HG03097 (cell line): ENCODE measurements at regions not wholly inside any gene's neighbourhood (a gene's known extent, or its start where the extent isn't known, plus 50 kb on each side); places are given as distances from the start of the nearest gene placed in this dataset.
"Not testable (repeated sequence)": the region's sequence is repeated elsewhere in the genome, so short reads cannot be mapped to it uniquely, and the experiment has no call there.

Source experiments
- ATAC-seq: cut with Tn5 transposase; IDR thresholded peaks from one replicate; pipeline ENCODE4 v1.9.1; 2021; ENCODE audit not compliant: unreplicated experiment, low FRiP score

DNA sequence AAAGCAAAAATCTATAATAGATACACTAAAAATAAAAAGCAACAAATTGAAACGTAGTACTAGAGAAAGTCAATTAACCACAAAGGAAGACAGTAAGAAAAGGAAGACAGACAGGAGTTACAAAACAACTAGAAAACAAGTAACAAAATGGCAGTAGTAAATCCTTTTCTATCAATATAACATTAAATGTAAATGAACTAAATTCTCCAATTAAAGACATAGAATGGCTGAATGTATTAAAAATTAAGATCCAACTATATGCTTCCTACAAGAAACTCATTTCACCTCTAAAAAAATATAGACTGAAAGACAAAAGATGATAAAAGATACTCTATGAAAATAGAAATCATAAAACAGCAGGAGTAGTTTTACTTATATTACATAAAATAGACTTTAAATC is 79.1 kb downstream of the CTH start:
- ATAC-seq = no peak

DNA sequence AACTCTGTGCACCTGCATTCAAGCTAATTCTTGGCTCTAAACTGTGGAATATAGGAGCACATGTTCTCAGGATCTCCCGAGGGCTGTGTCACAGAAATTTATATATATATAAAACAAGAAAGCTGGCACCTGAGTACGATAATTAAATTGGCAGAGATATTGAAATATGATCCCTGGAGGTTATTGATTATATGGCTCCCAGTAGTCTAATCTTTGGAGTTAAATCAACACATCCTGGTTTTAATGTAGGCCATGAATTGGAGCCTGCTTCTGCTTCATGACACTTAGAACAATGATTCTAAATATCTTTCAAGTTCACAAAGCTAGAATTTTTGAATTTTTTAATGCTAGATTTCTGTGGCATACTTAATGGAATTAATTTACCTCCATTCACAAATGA is 84.3 kb downstream of the CTH start:
- ATAC-seq = no peak

DNA sequence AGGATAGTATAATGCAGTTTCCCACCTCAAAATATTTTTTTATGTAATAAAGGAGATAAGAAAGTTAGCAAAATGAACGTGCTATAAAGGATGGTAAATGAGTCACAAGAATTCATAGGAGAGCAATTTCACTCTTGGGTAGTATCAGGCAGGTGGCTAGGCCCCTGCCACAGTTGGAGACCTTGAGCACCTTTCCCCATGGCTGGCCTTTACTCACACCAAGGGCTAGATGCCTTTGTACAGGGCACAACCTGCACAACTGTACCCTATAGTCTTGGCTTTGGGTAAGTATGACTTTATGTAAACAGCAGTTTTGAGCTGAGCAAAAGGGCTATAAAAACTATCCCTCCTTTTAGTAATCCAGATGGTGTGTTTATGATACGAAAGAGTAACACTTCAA is 85.1 kb downstream of the CTH start:
- ATAC-seq = no peak

DNA sequence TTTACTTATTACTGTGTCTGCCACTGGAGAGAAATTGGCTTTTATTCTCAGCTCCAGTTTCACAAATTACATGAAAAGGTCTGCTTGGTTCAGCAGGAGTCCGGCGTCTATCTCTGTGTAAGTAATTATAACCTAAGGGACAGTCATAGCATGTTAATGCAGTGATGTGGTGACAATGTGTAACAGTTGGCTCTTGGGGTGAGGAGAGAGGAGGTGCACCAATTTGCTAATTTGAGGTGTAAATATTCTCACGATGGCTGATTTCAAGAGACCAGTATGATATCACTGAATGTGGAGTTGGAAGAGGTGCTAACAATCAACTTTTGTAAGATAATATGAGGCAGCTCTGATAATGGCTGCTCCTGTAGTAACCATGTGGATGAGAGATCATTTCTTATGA is 86.1 kb downstream of the CTH start:
- ATAC-seq = no peak

DNA sequence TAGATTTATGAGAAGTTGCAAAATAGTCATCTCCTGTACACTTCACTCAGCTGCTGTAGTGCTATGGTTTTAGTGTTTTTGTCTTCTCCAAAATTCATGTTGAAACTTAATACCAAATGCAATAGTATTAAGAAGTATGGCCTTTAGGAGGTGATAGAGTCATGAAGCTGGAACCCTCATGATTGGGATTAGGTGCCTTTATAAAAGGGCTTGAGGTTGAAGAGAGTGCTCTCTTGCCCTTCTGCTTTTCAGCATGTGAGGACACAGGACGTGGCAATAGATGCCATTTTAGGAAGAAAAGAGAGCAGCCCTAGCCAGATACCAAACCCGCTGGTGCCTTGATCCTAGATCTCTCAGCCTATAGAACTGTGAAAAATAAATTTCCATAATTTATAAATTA is 87.6 kb downstream of the CTH start:
- ATAC-seq = no peak

DNA sequence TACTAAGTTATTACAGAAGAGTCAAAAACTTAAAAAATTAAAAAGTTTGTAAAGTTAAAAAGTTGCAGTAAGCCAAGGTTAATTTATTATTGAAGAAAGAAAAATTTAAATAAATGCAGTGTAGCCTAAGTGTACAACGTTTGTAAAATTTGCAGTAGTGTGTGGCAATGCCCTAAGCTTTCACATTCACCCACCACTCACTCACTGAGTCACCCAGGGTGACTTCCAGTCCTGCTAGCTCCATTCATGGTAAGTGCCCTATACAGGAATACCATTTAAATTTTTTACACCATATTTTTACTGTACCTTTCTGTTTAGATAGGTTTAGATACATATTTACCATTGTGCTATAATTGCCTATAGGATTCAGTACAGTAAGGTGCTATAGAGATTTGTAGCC is 88.6 kb downstream of the CTH start:
- ATAC-seq = no peak

DNA sequence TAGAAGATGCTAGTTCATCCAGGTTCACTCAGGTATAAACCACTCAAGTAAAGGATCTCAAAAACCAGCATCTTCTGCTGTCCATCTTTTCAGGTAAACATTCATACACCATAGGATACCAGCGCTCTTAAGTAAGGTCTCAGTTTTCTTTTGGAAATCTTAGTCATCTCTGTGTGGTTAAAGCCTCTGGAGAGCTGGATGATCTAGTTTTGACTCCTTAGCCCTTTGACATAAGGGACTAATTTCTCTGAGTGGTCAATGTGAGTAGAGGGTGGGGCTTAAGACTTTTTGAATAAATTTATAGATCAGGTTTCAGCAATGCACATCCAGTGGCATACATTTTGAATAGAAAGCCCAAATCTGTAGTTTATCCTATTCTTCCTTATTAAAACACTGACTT is 92.3 kb downstream of the CTH start:
- no peak for ATAC-seq

DNA sequence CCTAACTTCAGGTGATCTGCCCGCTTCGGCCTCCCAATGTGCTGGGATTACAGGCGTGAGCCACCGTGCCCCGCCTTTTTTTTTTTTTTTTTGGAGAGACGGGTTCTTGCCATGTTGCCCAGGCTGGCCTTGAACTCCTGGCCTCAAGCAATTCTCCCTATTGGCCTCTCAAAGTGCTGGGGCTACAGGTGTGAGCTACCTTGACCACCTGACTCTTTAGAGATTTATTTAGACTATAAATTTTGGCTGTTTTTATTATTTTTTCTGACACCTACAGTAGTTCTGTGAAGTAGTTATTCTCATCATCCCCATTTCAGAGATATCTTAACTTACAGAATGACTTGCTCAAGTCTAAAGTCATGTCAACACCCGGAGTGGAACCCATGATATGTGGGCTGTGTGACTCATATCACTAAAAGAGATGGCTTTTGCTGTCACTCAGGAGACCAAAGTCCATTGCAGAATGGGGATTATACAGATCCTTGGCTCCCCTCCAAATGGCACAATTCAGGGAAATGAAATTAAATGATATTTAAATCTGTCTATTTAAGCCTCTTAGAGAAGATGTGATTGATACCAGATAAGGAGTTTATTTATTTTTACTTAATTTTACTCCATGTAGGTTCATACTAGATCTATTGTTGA is 93.2 kb downstream of the CTH start:
- peak; percentile 81 for ATAC-seq

DNA sequence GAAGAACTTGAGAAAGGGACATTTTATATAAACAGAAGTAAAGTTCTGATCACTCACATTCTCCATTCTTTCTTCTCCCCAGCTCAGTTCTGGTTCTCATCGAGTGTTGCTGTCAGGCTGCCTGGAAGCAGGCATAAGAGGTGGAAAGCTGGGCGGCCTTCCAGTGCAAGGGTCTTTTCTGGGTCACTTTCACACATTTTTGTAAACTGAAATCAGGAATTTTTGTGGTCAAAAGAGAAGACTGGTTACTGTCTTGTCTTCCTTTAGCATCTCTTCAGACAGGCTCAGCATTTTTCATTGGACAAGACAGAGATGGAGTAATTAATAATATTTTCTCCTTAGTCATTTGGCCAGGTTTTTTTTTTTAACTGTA is 93.7 kb downstream of the CTH start:
- ATAC-seq = no peak

DNA sequence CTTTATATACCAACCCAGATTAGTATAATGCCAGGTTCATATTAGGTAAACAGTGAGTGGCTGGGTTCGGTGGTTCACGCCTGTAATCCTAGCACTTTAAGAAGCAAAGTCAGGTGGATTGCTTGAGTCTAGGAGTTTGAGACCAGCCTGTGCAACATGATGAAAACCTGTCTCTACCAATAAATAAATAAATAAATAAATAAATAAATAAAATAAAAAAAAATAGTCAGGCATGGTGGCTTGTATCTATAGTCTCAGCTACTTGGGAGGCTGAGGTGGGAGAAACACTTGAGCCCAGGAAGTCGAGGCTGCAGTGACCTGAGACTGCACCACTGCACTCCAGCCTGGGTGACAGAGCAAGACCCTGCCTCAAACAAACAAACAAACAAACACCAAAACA is 96.9 kb downstream of the CTH start:
- ATAC-seq = not testable (repeated sequence)

DNA sequence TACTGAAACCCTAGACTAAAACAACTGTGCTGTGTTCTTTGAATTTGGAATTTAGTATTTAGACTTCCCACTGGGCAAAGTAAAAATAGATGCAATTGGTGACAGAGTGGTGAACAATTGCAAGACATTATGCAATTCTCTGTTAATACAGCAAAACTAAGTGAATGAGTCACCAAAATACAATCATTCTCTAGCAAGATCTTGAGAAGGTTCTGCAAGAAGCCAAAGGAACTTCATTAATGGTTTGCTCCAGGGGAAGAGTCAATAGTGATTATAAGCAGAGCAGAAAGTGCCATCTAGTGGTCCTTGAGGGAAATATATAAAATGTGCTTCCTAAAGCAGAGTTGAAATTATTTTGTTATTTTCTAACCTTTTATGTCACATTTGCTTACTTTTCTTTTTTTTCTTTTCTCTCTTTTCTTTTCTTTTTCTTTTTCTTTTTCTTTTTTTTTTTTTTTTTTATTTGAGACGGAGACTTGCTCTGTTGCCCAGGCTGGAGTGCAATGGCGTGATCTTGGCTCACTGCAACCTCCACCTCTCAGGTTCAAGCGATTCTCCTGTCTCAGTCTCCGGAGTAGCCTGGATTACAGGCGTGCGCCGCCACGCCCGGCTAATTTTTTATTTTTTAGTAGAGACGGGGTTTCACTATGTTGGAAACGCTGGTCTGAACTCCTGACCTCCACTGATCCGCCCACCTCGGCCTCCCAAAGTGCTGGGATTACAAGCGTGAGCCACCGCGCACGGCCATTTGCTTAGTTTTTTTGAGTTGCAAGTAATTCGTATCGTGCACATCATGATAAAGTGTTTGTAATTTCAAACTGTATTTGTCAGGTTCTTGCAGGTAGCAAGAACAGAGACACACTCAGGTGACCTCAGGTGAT is 99.2 kb downstream of the CTH start:
- peak; percentile 83 for ATAC-seq

DNA sequence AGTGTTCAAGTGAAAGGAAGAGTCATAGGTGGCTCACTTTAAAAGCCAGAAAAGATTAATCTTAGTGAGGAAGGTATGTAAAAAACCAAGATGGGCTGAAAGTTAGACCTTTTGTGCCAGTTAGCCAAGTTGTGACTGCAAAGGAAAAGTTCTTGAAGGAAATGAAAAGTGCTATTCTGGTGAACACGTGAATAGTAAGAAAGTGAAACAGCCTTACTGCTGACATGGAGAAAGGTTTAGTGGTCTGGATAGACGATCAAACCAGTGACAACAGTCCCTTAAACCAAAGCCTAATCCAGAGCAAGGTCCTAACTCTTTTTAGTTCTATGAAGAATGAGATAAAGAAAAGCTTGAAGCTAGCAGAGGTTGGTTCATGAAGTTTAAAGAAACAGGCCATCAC is 106.4 kb downstream of the CTH start:
- ATAC-seq = no peak

DNA sequence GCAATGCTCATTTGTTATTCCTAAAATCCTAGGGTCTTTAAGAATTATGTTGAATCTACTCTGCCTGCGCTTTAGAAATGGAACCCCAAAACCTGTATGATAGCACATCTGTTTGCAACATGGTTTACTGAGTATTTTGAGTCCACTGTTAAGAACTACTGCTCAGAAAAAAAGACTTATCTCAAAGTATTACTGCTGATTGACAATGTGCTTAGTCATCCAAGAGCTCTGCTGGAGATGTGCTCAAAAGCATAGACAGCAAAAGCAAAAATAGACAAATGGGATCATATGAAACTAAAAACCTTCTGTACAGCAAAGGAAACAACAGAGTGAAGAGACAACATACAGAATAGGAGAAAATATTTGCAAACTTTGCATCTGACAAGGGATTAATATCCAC is 107.0 kb downstream of the CTH start:
- no peak for ATAC-seq

DNA sequence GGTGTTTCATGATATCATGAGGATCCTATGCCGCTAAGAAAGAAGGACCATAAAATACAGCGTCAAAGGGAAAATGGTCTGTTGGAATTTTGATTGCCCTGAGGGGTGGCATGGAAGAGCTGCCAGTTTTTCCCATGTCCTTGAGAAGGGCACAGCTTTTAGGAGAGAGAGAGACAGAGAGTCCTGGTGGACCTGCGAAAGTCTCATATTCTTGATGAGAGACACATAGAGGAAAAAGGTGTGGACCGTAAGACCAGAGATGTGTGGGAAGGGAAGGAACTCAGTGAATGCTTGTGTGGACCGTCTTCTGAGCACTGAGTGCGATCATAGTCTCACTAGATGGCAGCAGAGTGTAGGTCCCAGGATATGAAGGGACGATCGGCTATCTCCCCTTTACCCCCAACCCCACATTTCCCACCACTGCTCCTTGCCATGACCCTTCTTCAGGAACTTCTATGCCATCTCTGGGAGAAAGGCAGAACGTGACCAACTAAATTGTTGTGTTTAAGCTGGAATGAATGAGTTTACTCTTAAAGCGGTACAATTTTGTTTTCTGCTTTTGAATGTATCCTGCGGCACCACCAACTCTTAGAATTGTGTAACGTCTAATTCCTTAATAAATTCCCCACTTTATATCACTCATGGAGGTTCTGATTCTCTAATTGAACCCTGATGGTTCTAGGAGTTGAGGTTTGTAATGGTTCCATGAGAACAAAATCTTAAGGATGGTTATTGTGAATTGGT is 117.7 kb downstream of the CTH start:
- no peak for ATAC-seq

DNA sequence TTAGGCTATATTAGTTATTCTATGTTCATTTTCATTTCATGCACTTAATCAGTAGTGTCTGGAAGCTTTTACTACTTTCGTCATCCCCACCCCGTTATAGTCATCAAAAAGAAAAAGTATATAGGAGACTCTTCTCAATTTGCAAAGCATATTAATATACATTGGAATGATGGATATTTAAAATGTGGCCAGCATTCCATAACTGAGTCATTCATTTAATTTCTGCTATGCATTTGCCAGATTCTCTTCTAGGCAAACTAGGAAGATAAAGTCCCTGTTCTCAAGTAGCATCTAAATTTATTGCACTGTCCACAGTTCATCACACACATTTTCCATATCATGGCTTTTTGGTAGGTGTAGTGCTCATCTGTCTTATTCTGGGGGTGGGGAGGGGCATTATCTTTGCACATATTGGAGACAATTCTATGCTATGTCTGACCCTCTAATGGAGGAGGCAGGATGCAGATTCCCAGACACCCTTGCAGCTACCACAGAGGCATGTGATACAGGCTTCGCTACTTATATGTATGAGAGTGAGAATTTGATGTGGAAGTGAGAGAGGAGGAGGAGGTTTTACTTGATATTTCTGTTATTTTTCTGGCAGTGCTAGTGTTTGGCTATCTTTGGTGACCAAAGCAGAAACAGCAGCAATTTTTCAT is 125.8 kb downstream of the CTH start:
- ATAC-seq = no peak

DNA sequence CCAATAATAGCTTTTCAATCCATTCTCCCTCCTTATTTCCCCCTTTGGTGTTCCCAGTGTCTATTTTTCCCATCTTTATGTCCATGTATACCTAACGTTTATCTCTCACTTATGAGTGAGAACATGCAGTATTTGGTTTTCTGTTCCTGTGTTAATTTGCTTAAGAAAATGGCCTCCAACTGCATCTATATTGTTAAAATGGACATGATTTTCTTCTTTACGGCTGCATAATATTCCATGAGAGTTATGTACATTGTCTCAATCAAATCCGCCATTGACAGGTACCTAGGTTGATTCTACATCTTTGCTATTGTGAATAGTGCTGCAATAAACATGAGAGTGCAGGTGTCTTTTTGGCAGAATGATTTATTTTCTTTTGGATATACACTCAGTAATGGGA is 126.7 kb downstream of the CTH start:
- no peak for ATAC-seq

DNA sequence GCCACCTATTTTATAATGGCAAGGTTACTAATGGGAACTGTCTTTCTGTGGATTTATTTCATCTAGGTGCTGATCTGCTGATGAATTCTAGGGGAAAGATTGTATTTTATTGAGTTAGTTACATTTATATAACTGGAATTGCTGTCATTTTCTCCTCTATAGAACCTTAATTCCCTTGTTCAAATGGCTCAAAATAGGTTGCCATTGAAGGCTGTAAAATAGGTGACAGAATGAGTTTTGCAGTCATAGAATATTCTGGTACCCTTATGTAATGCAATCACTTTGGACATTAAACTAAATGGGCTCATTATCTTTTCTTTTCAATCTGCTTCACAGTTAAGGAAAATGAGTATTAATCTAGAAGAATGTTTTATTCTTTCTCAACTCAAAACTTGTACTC is 131.0 kb downstream of the CTH start:
- no peak for ATAC-seq

DNA sequence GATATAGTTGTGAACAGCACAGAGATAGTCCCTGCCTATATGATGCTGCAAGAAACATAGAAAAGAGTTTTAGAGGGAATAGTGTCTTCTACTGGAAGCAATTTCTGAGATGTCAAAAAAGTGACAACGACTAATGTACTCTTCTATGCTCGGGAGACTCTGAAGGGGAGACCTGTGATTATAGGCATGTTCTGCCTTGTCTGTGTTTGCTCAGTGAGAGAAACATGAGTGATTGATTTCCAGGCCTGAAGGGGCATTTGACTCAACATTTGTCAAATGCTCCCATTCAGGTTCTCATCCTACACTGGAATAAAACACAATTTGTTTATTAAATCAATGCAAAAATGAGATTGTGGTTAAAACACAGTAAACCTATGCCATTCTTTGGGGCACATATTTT is 131.8 kb downstream of the CTH start:
- no peak for ATAC-seq

DNA sequence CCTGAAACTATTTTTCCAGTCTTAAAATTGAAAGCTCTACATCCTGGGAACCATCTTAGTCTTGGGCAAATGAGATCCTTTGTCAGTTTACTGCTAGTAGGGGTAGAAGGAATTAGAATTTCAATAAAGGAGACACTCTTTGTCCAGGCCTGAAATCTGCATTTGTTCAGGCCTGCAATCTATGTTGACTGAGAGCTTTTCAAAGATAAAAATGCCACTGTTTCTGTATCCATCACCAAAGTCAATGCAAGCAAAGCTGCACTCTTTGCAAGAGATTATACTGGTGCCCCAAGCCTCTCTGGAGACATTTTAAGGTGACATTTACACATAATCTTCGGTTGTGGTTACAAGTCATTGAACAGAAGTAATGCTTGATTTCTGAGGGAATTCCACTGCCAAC is 135.7 kb downstream of the CTH start:
- ATAC-seq = no peak

DNA sequence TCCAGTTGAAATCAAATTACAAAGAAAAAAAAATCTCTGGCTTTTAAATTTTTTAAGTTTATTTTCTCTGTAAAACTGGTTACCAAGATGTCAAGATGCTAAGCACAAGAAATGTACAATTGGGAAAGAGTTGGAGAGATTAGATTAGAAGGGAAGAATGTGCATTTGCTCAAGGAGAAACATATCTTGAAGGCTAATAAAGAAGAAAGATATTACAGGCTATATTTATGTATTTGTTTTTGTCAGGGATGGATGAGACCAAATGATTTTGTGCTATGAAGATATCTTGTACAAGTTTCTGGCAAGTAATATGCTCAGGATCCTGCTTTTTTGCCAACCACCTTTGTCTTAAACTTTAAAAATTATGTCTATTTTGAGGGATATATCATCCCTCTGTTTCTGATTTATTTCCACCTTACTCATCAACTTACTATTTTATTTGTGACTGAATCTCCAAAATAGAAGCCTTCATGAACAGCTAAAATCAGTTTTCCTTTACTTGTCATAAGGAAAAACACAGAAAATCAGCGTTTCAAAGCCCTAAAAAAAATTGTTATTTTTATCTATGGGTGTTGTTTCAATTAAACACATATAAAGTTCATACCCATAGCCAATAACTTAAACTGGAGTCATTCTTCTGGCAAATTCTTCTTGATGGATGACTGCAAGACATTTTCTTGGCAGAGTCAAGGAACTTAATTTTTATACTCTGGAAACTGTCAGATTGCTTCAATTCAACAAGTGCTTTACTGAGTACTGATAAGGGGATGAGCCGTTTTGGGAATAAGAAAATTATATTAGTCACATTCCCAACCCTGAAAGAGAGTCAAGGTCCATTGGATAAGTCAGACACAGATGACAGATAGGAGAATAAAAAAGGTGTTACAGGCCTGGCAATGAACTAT is 141.8 kb downstream of the CTH start:
- ATAC-seq = no peak
